Hepatocyte (in vitro differentiated cells): ENCODE measurements at regions not wholly inside any gene's neighbourhood (a gene's known extent, or its start where the extent isn't known, plus 50 kb on each side); places are given as distances from the start of the nearest gene placed in this dataset.

ENCODE experiments used
- DNase-seq: peaks from one replicate; pipeline ENCODE4 v3.0.0-alpha.2; 2016; ENCODE audit warnings: low spot score
- H2AFZ ChIP-seq: fragments of 200-600 bp; sonication (generic); 2 replicates; pipeline ENCODE4 v1.6.0; 2016; ENCODE audit warnings: antibody characterized with exemption, mild to moderate bottlenecking
- H3K27ac ChIP-seq: fragments of 200-600 bp; sonication (generic); 2 replicates; pipeline ENCODE4 v1.5.1; 2016; ENCODE audit warnings: mild to moderate bottlenecking
- H3K27me3 ChIP-seq: fragments of 200-600 bp; sonication (generic); 2 replicates; pipeline ENCODE4 v1.6.1; 2016
- H3K36me3 ChIP-seq: fragments of 200-600 bp; sonication (generic); replicated peaks from 2 replicates; pipeline ENCODE4 v1.5.1; 2016; ENCODE audit warnings: low read depth; ENCODE audit not compliant: insufficient read depth
- H3K4me1 ChIP-seq: fragments of 200-600 bp; sonication (generic); 2 replicates; pipeline ENCODE4 v1.5.1; 2016; ENCODE audit warnings: mild to moderate bottlenecking, moderate library complexity; ENCODE audit not compliant: insufficient read depth
- H3K4me2 ChIP-seq: fragments of 200-600 bp; sonication (generic); 2 replicates; pipeline ENCODE4 v1.6.0; 2016
- H3K4me3 ChIP-seq: fragments of 200-600 bp; sonication (generic); 2 replicates; pipeline ENCODE4 v1.5.1; 2016; ENCODE audit warnings: mild to moderate bottlenecking
- H3K79me2 ChIP-seq: fragments of 200-600 bp; sonication (generic); 2 replicates; pipeline ENCODE4 v1.6.0; 2017; ENCODE audit warnings: mild to moderate bottlenecking
- H3K9me2 ChIP-seq: fragments of 200-600 bp; sonication (generic); replicated peaks from 2 replicates; pipeline ENCODE4 v1.6.0; 2017; ENCODE audit warnings: mild to moderate bottlenecking; ENCODE audit not compliant: insufficient read depth
- H3K9me3 ChIP-seq: fragments of 200-600 bp; sonication (generic); 2 replicates; pipeline ENCODE4 v1.5.1; 2016; ENCODE audit warnings: low read depth, mild to moderate bottlenecking
- H4K20me1 ChIP-seq: fragments of 200-600 bp; sonication (generic); 2 replicates; pipeline ENCODE4 v1.6.0; 2016; ENCODE audit warnings: mild to moderate bottlenecking; ENCODE audit not compliant: insufficient read depth, poor library complexity, severe bottlenecking
- EZH2 ChIP-seq: fragments of 200-600 bp; sonication (generic); IDR thresholded peaks from 2 replicates; pipeline ENCODE4 v1.6.1; 2016; ENCODE audit warnings: antibody characterized with exemption, mild to moderate bottlenecking, borderline replicate concordance
- EZH2phosphoT487 ChIP-seq: fragments of 200-600 bp; sonication (generic); IDR thresholded peaks from one replicate; pipeline ENCODE4 v1.6.1; 2018; ENCODE audit warnings: antibody characterized with exemption, mild to moderate bottlenecking, low read depth, moderate library complexity; ENCODE audit not compliant: unreplicated experiment, severe bottlenecking
- WGBS: methylation state at CpG from one replicate; pipeline ENCODE4 v1.1.6; 2016; ENCODE audit warnings: low lambda C conversion rate; ENCODE audit errors: missing lambda C conversion rate; 5-methylcytosine and 5-hydroxymethylcytosine counted together
- TF ChIP-seq, protein P1 (sequence below): fragments of 200-600 bp; sonication (generic); IDR thresholded peaks from 2 replicates; pipeline ENCODE4 v1.5.1; 2016; ENCODE audit warnings: antibody characterized with exemption, mild to moderate bottlenecking; ENCODE audit not compliant: poor library complexity

- Histone ChIP-seq H2AFZ (no peak overlapping the region), H3K4me1 (no peaks in the 10 kb centered on the region), H4K20me1 (no peaks in the 10 kb centered on the region), H3K9me3 (no peaks in the 10 kb centered on the region), H3K27ac (no peak overlapping the region), H3K4me3 (no peak overlapping the region), H3K36me3 (no peaks in the 10 kb centered on the region), H3K27me3 (no peaks in the 10 kb centered on the region), H3K79me2 (no peaks in the 10 kb centered on the region), H3K9me2 (no peaks in the 10 kb centered on the region), H3K4me2 (no peak overlapping the region)
- TF ChIP-seq EZH2 (no peak), EZH2phosphoT487 (no peak)
- TF ChIP-seq, protein P1, sequence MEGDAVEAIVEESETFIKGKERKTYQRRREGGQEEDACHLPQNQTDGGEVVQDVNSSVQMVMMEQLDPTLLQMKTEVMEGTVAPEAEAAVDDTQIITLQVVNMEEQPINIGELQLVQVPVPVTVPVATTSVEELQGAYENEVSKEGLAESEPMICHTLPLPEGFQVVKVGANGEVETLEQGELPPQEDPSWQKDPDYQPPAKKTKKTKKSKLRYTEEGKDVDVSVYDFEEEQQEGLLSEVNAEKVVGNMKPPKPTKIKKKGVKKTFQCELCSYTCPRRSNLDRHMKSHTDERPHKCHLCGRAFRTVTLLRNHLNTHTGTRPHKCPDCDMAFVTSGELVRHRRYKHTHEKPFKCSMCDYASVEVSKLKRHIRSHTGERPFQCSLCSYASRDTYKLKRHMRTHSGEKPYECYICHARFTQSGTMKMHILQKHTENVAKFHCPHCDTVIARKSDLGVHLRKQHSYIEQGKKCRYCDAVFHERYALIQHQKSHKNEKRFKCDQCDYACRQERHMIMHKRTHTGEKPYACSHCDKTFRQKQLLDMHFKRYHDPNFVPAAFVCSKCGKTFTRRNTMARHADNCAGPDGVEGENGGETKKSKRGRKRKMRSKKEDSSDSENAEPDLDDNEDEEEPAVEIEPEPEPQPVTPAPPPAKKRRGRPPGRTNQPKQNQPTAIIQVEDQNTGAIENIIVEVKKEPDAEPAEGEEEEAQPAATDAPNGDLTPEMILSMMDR: no peak
- 87% methylated on average over 10 of the region's 10 CpGs for WGBS
- DNase-seq: no peak
These were observed 52.3 kb upstream of the ANTXRL start for GRCh38 chr10:46234431-46235060.

DNA sequence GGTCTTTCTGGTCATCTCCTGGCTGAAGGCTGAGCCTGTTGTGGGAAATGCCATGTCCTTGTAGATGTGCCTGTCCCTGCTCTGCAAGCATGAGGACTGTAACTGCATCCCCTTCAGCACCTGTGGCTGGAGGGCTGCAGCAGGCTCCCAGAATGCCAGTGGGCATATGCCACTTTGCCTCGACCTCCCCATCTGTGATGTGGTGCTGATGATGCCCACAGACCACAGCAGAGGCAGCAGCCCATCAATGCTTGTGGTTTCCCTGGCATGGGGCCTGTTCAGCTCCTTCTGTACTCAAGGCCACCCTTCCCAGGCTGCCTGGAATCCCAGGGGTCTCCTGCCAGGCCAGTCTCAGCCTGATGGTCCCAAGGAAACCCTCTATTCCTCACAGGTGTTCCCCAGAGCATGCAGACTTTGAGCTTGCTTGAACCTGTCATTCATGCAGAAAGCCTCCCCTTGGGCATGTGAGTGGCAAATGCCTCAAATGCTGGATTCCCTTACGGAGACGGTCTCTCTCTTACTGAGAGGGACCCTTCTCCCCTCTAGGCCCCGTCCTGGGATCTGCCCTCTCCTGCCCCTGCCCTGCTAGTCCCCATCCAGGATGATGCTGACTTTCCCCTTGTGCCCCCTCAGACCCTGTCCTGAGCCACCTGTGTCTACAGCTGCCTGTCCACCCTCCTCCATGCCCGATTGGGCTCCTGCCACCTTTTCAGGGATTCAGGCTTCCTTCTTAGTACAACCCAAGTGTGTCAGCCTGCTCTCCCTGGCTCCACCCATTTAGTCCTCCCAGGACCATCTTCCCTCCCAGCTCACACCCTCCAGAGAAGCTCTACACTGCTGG lies 50.9 kb upstream of the ANTXRL start:
- Histone ChIP-seq H3K9me2 (no peaks in the 10 kb centered on the region), H3K4me3 (no peak overlapping the region), H3K79me2 (no peaks in the 10 kb centered on the region), H3K27ac (no peak overlapping the region), H4K20me1 (no peaks in the 10 kb centered on the region), H3K4me1 (no peaks in the 10 kb centered on the region), H3K27me3 (no peaks in the 10 kb centered on the region), H3K36me3 (no peaks in the 10 kb centered on the region), H2AFZ (no peak overlapping the region), H3K9me3 (no peaks in the 10 kb centered on the region), H3K4me2 (no peak overlapping the region)
- DNase-seq: no peak
- TF ChIP-seq EZH2: no peak
- TF ChIP-seq, protein P1: no peak
- TF ChIP-seq EZH2phosphoT487: no peak
- 76% methylated on average over 5 of the region's 5 CpGs for WGBS

DNA sequence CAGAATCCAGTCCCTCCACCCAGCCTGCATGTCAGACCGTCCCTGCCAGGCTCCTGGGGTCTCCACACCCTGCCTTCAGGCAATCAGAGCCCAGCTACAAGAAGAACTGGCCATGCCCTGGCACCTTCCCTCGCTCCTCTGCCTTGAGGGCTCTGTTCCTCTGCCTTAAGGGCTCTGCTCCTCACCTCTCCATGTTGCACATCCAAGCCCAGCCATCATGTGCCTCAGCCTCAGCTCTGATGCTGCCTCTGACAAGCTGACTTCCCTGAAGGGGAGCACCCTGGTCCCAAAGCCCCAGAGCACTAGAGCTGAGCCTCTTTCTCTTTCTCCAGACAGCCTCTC lies 50.3 kb upstream of the ANTXRL start:
- Histone ChIP-seq H3K4me2 (no peak overlapping the region), H3K4me1 (no peaks in the 10 kb centered on the region), H3K4me3 (no peak overlapping the region), H2AFZ (no peak overlapping the region), H3K27ac (no peak overlapping the region), H3K36me3 (no peaks in the 10 kb centered on the region), H3K9me2 (no peaks in the 10 kb centered on the region), H3K9me3 (no peaks in the 10 kb centered on the region), H3K79me2 (no peaks in the 10 kb centered on the region), H4K20me1 (no peaks in the 10 kb centered on the region), H3K27me3 (no peaks in the 10 kb centered on the region)
- WGBS: 83% methylated on average over 2 of the region's 2 CpGs
- DNase-seq: no peak
- TF ChIP-seq EZH2phosphoT487 (no peak), EZH2 (no peak)
- TF ChIP-seq, protein P1: no peak
